NCI-H128 (cell line): ENCODE measurements at regions not wholly inside any gene's neighbourhood (a gene's known extent, or its start where the extent isn't known, plus 50 kb on each side); places are given as distances from the start of the nearest gene placed in this dataset.
A peak's percentile ranks its signal among the peaks of the same experiment; 100 is the strongest.

Experiments
- DNase-seq: peaks from one replicate; lab custom pipeline; 2025; ENCODE audit not compliant: unreplicated experiment; lab: John Stamatoyannopoulos, UW

DNA sequence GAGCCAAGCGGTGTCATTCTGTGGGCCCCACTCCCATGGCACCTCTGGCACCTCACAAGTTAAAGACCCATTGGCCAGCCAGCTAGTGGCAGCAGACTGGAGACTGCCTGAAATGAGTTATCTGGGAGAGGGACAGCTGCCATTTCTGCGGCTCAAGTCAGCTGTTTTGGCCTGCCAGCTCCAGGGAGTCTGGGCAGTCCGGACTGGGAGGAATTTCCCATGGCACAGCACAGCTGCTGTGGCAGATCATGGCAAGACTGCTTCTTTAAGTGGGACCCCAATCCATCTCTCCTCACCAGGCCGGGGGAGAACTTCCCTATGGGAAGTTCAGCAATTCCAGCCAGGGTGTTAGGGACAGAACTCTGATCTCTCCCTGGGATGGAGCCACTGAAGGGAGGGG, 2187.6 kb upstream of the CELF4 start:
- no peak for DNase-seq

- DNase-seq, result no peak
These were observed 2186.8 kb upstream of the CELF4 start for GRCh38 chr18:39752351-39752750.

DNA sequence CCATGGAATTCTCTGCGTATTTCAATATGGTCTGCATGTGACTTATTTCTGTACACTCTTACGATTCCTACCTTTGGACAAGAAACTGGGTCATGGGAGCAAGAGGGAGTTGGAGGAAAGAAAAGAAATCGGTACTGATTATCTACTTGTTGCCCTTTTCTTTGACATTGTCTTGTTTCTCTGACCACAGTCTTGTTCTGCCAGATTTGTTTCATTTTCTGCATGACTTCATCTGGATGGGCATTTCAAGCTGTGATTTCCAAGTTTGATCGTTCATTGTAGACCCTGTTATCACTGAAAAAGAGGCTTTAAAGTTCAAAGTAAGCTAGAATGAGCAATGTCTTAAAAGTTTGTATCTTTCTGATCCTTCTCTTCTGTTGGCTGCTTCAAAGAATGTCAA, 2186.3 kb upstream of the CELF4 start:
- no peak for DNase-seq

- DNase-seq, result no peak
These were observed 2185.6 kb upstream of the CELF4 start for GRCh38 chr18:39751161-39751560.

DNA sequence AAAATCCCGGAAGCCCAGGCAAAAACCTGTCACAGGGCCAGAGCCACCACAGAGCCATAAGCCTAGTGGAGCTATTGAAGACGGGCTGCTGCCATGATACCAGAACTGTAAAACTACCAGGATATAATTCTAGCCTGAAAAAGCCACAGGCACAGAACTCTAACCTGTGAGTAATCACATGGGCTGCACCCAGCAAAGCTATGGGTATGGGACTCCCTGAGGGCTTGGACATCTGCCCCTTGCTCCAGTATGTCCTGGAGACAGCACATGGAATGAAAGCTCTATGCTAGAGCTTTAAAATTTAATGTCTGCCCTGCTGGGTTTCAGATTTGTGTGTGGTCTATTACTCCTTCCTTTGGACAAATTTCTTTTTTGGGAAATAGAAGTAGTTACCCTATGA, 2183.6 kb upstream of the CELF4 start:
- no peak for DNase-seq

DNA sequence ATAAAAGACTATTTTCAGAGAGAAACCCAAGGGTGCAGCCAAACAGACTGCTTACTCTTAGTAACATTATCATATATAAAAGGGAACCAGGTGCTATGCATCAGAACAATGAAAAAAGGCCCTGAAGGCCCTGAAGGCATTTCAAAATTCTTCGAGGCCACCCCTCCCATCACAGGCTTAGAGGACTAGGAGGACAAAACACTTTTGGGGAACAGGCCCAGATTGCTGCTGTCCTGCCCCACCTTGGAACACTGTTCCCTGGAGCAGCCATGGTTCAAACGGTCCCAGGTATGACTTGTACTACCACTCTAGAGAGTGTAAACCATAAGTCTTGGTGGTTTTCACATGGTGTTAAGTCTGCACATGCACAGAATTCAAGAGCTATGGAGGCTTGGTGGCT, 2183.1 kb upstream of the CELF4 start:
- no peak for DNase-seq

DNA sequence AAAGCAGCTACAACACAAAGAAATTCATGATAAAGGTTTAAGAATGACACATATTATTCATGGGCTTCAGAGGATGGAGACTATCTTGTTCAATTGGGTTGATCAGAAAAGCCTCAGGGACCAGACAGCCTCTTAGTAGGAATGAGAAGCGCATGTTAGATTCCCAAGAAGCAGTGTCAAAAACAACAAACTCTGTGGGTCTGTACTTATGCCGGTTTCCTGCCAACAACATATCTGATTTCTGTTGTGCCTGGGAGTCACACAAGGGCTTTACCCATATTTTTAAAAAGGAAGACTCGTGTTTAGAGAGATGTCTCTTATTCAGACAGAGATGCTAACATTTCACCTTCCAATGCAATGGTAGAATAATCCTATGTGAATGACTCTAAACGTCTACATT, 2180.6 kb upstream of the CELF4 start:
- no peak for DNase-seq

DNA sequence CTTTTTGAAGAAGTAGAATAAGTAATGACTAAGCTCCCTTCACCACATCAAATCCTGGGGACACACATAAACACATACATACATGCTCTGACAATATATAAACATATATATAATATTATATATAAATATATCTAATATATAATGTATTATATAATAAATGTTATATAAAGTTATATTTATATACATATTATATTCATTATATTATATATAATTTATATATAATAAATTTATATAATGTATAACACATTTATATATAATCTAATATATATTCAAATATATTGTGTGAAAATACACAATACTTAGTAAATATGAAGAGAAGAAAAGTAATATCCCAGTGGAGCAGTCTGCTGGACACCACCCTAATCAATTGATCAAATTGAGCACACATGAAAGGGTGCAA, 2177.9 kb upstream of the CELF4 start:
- DNase-seq, result no peak

DNA sequence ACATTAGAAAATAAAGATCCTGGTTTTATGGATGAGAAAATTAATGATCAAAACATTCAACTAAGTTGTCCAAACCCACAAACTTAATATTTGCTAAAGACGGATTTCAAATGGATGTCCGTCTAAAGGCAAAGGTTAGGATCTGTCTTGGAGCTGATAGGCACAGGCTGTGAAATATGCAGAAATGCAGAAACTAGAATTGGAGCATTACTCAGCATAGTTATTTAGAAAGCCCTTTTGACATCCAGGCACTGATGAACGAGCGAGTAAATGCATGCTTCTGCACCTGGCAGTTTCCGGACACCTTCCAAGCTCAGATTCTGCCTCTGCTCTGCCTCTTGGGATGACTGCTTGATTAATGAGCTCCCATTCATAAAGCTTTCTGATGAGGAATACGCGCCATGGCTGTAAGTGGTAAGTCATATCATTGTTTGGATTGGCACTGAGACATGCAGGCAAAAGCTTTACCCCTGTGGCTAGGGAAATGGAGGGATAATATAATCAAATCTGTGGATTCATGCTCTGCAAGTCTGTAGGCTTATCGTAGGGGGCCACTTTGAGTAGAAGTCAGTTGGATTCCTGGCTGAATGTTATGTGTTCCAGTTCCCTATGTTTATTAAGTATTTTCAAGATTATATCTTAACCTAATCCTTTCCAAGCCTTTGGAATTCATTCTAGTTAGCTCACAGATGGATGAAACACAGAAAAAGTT, 2176.3 kb upstream of the CELF4 start:
- peak; percentile 92 for DNase-seq

DNA sequence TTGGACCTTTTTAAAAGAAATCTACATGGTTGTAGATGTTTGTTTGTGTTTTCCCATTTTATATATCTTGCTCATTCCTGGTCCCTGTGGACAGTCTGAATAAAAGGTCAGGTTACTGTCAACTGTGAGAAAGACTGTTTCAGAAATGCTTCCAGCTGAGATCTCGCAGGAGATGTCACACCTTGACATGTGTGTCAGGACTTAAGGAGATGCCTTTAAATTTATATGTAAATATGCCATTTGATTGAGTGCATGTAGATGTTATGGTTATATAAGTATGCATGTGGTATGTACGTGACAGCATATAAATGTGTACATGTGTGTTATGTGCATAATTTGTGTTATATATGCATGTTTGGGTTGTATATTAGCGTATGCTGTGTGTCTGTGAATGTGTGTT, 2172.3 kb upstream of the CELF4 start:
- no peak for DNase-seq

- no peak for DNase-seq
These were observed 2167.3 kb upstream of the CELF4 start for GRCh38 chr18:39732918-39733317.

DNA sequence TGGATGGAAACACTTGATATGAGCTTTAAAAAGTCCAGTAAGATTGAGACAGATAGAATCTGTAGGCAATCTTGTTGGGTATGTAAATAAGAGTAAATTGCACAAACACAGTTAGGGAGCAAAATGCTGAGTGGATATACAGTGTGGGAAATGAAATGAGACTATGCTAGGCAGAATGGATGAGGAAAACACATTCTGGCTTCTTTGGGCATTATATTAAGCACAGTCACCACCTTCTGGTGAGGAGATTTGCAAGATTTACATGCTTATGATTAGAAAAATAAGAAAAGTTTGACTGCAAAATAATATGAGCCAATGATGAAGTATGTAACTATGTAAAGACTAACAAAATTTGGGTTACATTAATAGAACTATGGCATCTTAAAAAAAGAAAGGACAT, 2165.0 kb upstream of the CELF4 start:
- DNase-seq, result no peak

GRCh38 chr18:39724652-39725051, 2159.1 kb upstream of the CELF4 start:
- DNase-seq, result no peak

GRCh38 chr18:39721712-39722111, 2156.1 kb upstream of the CELF4 start:
- DNase-seq, result no peak

- DNase-seq, result no peak
These were observed 2148.4 kb upstream of the CELF4 start for GRCh38 chr18:39713961-39714360.

GRCh38 chr18:39711701-39712100, 2146.1 kb upstream of the CELF4 start:
- no peak for DNase-seq

DNA sequence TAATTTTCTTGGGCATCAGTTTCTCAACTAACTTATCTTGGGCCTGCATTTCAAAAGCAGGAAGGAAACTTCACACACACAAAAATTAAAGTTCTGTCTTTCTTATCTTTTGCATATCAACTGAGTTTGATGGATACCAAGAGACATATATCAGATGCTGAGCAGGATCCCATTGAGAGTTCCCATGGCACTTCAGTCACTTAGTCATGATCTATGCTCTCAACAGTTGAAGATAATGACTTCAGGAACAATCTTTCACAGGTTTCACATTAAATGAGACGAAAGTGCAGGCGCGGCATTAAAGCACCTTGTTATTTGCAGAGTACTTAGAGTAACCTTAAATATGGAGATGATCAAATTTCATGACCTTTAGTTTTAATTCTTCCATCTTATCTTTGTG, 2139.8 kb upstream of the CELF4 start:
- DNase-seq, result no peak

- no peak for DNase-seq
These were observed 2137.3 kb upstream of the CELF4 start for GRCh38 chr18:39702888-39703287.

DNA sequence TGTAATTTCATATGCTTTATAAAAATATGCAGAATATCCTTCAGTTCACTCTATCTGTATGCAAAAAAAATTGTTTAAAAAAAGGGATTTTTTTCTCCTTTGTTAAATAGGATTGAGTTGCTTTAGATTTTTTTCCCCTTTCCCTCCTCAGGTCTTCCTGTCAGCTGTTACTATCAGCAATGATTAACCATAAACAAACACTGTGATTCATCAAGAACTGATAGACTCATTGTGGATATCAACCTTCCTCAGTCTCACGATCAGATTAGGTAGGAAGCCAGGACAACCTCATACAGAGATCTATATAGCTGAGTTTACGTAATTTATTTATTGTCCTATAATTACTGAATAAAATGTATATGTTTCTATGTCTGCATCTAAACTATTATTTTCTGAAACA, 2136.2 kb upstream of the CELF4 start:
- no peak for DNase-seq

GRCh38 chr18:39701055-39701783, 2135.6 kb upstream of the CELF4 start:
- no peak for DNase-seq

DNA sequence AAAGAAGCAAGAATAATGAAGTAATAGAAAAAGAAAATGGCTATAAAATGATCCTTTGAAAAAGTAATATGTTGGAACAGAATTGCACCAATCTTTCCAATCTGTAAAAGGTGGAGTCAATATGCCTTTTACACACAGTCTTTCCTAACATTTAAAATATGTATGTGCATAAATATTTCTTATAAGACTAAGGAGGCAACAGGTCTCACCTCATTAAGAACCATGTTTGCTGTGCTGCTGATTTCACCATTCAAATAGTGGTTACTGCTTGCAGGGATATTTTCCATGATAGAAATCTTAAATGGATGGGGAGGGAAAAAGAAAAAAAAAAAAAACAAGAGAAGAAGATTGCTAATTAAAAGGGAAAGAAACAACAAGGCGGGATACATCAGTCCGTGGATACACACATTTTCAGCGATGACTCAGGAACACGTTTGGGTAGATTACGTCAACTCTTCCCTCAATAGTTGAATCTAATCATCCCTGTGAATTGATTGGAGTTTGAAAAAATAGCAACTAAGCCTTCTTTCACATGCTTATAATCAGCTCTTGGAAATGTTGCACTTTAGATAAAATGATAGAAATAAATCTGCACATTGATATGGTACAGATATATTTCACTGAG, 2133.9 kb upstream of the CELF4 start:
- no peak for DNase-seq

GRCh38 chr18:39698436-39698835, 2132.8 kb upstream of the CELF4 start:
- DNase-seq, result no peak
